Adrenal gland (tissue), 5 donors: ENCODE measurements at regions not wholly inside any gene's neighbourhood (a gene's known extent, or its start where the extent isn't known, plus 50 kb on each side); places are given as distances from the start of the nearest gene placed in this dataset.

Experiments used
- CTCF ChIP-seq, 6 experiments: fragments of 450-650 bp in 4 of 6; fragments of 200-600 bp in 2 of 6; sonication (generic) in 1 of 6; IDR thresholded peaks; 1 replicate in 5 of 6; 2 replicates in 1 of 6; pipeline versions ENCODE4 v1.5.1 to v1.8.0; 2016 to 2021; ENCODE audit warnings: antibody characterized with exemption in 6 of 6, mild to moderate bottlenecking in 2 of 6, moderate library complexity in 1 of 6
- POLR2A ChIP-seq, 2 donors: fragments of 450-650 bp; IDR thresholded peaks; one replicate each; pipeline ENCODE4 v1.6.1; 2017; ENCODE audit warnings: antibody characterized with exemption in 2 of 2, mild to moderate bottlenecking in 2 of 2, moderate library complexity in 1 of 2
- donor health status: DM: no; HTN: no; CAD: no.

GRCh38 chr11:104654181-104654813 lies 244.0 kb downstream of the CASP12 start:
- TF ChIP-seq CTCF (IDR thresholded peaks at IDR 0.05) (no peak), POLR2A (IDR thresholded peaks at IDR 0.05) (no peak)
